GM18951 (cell line): ENCODE measurements at regions not wholly inside any gene's neighbourhood (a gene's known extent, or its start where the extent isn't known, plus 50 kb on each side); places are given as distances from the start of the nearest gene placed in this dataset.

Experiments used
- POLR2A ChIP-seq: IDR thresholded peaks from 4 replicates; pipeline ENCODE4 v1.6.1; 2011; ENCODE audit warnings: mild to moderate bottlenecking; ENCODE audit not compliant: insufficient read length, insufficient read depth; ENCODE audit errors: extremely low read depth
- in situ Hi-C: fragments of 300-500 bp; cut with MboI; formaldehyde crosslinking; loops from one replicate; pipeline ENCODE4 v1.12.0; 2022; ENCODE audit warnings: low sequenced_read_pairs, mixed read lengths, inconsistent platforms; ENCODE audit not compliant: unreplicated experiment

GRCh38 chr18:64893349-64893748 lies 744.5 kb upstream of the LINC00305 start:
- in situ Hi-C loops: no loop called here
- TF ChIP-seq POLR2A: no peak

GRCh38 chr18:64888956-64889355 lies 740.1 kb upstream of the LINC00305 start:
- in situ Hi-C loops: no loop called here
- TF ChIP-seq POLR2A: no peak

DNA sequence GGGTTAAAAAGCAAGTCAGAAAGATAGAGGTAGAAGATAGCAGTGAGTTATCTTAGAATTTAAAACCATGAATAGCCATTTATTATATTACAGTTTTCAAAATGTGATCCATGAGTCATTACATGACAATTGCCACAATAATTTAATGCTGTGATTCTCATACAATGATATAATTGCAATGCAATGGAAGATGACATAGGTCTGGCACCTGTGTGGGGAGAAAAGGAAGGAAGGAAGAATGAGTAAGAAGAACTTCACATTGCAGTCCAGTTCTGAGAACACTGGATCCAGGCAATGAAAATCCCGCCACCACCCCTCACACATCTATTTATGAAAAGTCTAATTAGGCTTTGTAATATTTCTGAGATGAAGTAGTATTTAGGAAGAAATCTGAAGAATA lies 738.1 kb upstream of the LINC00305 start:
- in situ Hi-C loops: no loop called here
- TF ChIP-seq POLR2A: no peak

DNA sequence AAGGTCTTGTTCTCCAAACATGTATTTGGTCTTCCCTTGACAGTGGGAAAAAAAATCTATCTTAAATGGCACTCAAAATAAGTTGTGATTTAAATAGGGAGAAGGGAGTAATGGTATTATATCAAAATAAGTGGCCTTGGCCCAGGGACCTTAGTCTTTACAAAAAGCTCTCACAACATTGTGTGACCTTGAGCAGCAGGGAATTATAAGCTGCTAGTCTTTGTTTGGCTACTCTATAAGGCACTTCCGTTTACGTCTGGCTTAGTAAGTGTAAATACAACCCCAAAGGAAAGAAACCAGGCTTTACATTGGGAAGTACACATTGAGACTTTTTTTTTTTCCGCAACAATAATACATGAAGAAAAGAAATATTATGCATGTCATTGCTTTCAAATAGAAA lies 734.0 kb upstream of the LINC00305 start:
- in situ Hi-C loops: no loop called here
- TF ChIP-seq POLR2A: no peak

DNA sequence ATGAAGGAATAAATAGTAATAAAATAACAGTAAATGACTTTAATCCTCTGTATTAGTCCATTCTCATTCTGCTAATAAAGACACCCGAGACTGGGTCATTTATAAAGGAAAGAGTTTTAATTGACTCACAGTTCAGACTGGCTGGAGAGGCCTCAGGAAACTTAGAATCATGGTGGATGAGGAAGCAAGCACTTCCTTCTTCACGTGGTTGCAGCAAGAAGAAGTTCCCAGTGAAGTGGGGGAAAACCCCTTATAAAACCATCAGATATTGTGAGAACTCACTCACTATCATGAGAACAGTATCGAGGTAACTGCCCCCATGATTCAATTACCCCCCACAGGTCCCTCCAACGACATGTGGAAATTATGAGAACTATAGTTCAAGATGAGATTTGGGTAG lies 727.9 kb upstream of the LINC00305 start:
- no peak for TF ChIP-seq POLR2A
- in situ Hi-C loops: no loop called here

GRCh38 chr18:64872710-64873458 lies 724.0 kb upstream of the LINC00305 start:
- in situ Hi-C loops: no loop called here
- TF ChIP-seq POLR2A: no peak

DNA sequence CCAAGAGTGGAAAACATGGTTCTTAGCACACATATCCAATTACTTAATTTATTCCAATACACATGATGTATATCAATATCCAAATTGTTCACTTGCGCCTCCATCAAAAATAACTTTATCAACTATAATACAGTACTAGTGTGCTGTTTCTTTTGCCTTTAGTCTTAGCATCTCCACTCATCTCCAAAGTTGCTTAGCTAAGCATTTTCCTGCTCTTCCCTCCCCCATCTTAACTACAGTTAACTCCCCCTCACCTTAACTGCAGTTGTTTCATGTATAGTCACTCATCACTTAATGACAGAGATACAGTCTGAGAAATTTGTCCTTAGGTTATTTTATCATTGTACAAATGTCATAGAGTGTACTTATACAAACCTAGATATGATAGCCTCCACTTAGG lies 705.2 kb upstream of the LINC00305 start:
- in situ Hi-C loops: no loop called here

DNA sequence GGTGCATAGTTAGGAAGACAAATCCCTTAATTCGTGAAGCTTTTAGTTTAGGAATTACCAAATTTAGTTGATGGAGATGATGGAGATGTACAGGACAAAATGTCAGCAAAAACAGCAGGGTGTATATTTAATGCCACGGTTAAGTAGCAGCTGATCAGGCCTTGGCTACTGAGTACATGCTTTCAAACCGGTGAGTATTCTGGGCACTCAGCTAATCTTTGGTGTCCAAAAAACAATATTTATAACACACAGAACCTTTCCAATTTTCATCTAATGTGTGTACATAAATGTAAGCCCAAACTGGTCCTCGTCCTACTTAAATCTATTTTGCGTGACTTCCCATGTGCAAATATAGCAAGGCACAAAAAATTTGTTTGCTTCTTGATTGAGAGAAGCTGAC lies 703.4 kb upstream of the LINC00305 start:
- in situ Hi-C loops: no loop called here
- no peak for TF ChIP-seq POLR2A

More for the DNA sequence above, 705.2 kb upstream of the LINC00305 start:
- no peak for TF ChIP-seq POLR2A

DNA sequence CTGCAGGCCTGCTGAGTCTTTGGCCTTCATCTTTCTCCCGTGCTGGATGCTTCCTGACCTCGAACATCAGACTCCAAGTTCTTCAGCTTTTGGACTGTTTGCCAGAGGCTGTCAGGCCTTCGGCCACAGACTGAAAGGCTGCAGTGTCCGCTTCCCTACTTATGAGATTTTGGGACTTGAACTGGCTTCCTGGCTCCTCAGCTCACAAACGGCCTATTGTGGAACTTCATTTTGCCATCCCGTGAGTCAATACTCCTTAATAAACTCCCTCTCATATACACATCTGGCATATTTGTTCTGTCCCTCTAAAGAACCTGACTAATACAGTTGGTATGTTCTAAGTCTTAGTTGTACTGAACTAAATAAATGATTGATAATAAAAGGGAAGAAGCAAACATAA lies 702.8 kb upstream of the LINC00305 start:
- in situ Hi-C loops: no loop called here
- no peak for TF ChIP-seq POLR2A

GRCh38 chr18:64850791-64851190 lies 701.9 kb upstream of the LINC00305 start:
- in situ Hi-C loops: no loop called here
- no peak for TF ChIP-seq POLR2A

GRCh38 chr18:64840911-64841701 lies 692.2 kb upstream of the LINC00305 start:
- no peak for TF ChIP-seq POLR2A
- in situ Hi-C loops: no loop called here

- no peak for TF ChIP-seq POLR2A
- in situ Hi-C loops: no loop called here
These were observed 661.5 kb upstream of the LINC00305 start for GRCh38 chr18:64810354-64810753.

DNA sequence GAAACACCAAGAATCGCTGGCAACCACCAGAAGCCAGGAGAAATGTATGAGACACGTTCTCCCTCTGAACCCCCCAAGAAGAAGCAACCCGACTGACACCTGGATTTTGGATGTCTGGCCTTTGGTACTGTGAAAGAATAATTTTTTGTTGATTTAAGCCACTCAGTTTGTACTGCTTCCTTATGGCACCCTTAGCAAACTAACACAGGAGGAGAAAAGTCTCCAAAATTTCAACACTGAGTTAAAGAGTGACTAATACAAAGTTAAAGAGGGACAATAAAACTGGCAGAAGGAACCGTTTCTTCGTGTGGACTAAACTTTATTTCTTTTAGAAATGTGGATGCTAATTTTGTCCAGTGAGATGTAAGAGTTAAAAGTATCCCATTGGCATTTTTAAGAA lies 660.9 kb upstream of the LINC00305 start:
- no peak for TF ChIP-seq POLR2A
- in situ Hi-C loops: no loop called here

DNA sequence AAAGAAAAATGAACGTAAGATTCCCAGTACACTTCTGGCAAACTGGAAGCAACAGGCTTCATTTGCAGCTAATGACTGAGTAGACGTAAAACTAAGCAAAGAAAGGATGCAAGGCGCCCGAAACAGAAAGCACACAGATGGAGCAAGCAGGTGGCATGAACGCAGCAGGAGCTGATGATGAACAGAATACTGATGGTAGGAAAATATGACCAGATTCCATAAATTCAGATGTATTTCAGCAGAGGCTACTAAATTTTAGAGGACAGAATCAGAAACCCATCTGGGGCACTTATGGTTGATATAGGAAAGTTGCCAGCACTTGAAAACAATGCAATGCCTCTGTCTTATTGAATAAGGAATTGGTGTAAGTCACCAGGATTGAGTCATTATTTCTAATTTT lies 658.7 kb upstream of the LINC00305 start:
- TF ChIP-seq POLR2A: no peak
- in situ Hi-C loops: no loop called here
